Activated CD4-positive, alpha-beta T cell treated with anti-CD3 and anti-CD28 coated beads, Interleukin-10, Interleukin-2, amounts not matched to agents 100 ng/mL and 50 ng/mL, durations not matched to agents 16 hours and 8 hours (primary cell): ENCODE measurements at regions not wholly inside any gene's neighbourhood (a gene's known extent, or its start where the extent isn't known, plus 50 kb on each side); places are given as distances from the start of the nearest gene placed in this dataset.
"Not testable (repeated sequence)": the region's sequence is repeated elsewhere in the genome, so short reads cannot be mapped to it uniquely, and the experiment has no call there.

Experiments
- DNase-seq: peaks from one replicate; pipeline ENCODE4 v3.0.0-alpha.2; 2020

DNA sequence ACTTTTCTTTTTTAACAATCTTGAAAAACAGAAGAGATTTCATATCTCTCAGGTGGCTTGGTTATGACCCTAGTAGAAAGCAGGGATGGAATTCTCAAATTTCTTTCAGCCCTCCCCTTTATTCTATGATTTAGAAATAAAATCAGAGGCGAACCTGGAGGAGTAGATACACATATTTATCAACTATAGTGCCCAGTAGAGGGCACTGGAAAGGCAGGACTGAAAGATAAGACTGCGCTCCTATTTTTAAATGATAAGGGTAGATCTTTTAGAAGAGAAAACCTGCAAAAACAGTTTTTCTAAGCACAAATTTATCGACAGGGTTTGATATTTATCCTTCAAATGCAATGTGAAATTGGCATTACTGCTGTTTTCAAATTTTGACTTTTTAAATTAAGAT lies 1296.6 kb downstream of the EPHA7 start:
- DNase-seq: no peak

DNA sequence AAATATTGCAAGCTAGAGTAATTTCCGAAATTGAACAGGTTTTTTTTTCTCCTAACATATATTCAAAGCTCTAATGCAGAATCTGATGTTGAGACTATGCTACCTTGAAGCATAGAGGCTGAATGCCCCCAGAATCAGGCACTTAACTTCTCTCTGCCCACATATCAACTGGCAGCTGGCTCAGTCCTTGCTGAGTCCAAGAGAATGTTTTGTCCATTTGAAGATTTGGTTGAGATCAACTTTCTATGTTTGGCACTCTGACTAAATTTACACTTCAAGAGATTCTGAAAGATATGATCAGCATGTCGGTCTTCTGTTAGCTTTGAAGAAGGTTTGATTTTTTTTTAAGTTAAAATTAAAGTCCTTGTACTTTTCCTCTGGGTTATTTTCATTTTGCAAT lies 1298.1 kb downstream of the EPHA7 start:
- no peak for DNase-seq

DNA sequence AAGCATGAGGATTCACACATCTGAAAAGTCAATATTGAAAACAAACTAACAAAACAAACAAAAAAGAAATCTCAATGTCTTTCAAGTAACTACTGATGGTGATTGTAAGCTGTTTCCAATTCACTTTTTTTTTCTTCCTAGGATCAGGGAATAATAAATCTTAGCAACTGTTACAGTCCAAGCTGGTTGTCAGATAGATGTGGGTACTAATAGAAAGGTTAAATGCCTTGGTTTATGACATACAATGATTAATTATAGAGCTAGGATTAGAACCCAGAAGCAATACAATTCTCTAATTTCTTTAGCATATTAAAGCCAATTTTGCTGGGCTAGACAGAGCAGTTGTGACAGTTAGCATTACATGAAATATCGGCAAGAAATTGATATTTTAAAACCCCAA lies 1301.6 kb downstream of the EPHA7 start:
- no peak for DNase-seq

DNA sequence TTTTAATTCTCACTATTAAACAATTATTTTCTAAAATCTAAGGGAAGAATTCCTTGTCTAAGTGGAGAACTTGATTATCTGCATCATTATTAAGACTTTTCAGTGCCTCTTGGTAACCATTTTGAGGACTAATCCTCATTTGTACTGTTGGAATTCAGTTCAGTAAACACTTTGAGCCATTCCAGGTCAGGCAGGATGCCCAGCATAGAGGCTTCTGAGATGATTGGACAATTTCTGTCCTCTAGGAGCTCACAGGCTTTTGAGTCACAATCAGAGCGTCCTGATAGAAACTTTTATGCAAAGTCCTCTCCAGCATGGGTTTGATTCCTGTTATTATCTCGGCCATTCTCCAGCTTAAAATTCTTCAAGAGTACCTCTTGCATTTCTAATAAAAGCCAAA lies 1304.6 kb downstream of the EPHA7 start:
- DNase-seq: no peak

DNA sequence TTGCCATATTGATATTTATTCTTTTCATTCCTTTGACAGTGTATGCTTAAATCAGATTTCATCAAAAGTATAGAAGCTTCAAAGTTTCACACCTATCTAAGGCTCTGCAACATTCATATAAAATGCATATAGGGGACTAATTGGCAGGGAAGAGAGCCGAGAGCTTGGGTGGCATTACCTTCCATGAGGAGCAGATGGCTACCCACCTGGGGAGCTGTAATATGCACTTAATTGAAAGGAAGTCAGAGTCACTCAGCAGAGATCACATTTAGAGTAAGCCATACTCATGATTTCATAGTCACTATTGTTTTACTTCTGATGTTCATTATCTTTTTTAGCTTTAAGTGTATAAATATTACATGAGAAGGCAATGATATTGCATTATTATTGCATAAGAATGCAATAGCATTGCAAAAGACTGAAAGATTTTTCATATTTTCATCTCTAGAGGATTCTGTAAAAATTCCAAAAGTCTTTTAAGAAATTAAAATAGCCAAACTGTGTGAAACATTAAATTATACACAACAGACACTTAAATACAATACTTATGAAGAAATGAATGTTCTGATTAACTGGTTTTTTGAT lies 1305.2 kb downstream of the EPHA7 start:
- DNase-seq: no peak

DNA sequence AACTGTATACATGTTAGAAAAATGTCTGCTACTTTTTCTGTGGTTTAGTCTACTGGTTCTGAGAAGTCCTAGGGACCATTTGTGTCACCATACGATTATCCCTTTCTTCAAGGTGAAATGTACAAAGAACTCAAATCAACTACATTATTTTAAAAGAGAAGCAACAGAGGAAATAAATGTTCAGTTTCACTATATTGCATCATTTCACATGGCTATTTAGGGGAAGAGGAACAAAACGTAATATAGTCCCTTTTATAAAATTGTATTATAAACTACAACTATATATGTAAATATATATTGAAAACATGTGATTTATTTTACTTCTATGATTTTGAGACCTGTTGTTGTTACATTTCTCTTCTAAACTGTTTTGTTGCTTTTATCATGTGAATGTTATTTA lies 1308.0 kb downstream of the EPHA7 start:
- no peak for DNase-seq

DNA sequence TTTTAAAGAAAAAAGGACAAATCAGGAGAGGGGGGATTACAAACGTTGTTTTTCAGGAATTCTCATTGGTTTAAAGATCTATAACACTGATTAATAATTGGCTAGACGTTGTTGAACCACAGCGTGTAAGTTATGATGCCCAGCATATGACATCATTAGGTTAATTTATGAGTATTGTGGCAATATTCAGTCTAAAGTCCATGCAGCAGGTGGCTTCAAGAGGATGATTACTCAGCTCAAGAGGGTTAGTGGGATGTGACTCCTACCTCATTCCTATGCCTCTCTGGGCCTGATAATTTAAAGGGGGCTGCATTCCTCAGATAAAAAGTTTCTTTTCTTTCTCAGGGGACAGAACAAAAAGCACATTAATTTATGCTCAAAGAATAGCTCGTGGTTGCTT lies 1309.0 kb downstream of the EPHA7 start:
- DNase-seq: no peak

DNA sequence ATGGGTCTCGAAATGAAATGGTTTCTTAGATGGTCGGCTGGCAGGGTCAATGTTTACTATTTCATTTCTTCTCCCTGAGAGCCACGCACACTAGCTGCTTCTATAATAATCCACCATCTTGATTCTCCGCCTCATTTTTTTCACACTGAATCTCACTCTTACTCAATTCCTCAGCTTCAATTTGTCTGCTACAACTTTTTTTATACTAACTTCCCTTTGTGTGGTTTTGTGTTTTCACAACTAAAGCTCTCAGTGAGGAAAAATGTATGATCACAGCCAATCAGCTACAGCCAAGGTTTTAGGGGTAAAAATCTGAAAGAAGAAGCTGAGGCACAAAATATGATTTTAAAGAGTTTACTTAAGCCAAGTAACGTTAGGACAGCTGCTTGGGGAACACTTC lies 1309.4 kb downstream of the EPHA7 start:
- DNase-seq: no peak

DNA sequence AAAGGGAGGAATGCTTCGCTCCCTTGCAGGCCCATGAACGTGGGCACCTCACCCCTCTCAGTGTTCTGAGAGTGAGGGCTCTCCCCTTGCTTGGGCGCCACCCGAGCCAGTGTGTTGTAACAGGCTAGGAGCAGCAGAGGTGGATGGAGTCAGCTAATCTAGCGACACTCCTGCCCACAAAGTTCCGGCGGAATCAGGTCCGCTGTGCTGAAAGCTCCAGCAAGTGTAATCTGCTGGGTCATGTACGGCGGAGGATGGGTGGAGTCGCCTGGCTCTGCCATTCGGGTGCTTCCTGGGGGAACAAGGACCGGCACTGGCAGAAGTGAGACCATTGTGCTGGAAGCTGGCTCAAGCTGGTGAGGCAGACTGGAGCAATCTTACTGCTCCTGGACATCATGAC lies 1310.1 kb downstream of the EPHA7 start:
- DNase-seq: no peak

DNA sequence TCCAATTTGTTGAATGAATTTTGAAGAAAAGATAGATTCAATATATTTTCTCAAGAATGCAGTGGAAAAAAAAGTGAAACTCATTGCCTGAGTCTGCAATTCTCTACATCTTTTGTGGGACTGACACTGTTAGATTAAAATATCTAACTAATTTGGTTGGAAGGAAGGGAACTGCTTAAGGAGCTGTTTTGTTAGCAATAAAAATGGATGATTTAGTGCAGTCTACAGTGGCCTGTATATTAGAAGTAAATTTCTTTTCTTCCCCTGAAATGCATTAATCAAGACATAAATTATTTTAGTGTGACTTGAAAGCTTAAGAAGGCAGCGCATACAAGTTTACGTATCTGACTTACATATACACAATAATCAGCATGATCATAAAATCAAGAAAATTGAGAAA lies 1332.6 kb downstream of the EPHA7 start:
- DNase-seq: no peak

DNA sequence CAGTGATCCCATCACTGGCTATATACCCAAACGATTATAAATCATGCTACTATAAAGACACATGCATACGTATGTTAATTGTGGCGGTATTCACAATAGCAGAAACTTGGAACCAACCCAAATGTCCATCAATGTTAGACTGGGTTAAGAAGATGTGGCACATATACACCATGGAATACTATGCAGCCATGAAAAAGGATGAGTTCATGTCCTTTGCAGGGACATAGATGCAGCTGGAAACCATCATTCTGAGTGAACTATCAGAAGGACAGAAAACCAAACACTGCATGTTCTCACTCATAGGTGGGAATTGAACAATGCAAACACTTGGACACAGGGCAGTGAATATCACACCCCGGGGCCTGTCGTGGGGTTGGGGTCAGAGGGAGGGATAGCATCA lies 1335.4 kb downstream of the EPHA7 start:
- not testable (repeated sequence) for DNase-seq

DNA sequence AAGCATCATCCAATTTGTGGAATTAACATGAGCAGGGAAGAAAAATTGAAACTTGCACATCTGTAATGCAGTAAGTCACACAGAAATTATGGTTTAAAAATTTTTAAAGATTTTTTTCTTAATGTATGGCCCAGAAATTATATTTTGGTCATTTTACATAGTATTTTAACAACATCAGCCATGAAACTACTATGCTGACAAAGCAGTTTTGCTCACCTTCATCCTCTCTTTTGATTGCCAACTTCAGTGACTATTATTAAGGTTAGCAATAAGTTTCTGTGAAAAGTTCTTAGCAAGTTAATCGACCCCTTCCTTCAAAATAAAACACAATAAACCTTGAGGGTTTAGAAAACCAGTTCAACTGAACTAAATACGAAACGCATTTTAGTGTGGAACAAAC lies 1347.0 kb downstream of the EPHA7 start:
- no peak for DNase-seq

DNA sequence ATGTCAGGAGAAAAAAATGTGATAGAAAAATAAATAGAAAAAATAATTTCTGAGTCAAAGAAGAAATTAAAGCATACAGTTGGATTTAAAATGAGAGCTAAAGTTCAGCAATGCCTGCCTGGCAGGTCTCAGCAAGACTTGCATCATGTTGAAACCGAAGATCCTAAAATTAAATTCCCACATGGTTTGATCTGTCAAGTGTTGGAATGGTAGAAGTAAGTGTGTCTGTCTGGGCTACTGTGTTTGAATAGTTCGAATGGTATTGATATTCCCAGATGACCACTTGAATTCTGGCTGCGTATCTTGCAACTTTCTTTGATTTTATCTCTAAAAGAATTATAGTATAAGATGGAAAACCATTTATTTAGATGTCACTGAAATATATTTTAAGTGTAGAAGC lies 1349.6 kb downstream of the EPHA7 start:
- no peak for DNase-seq

DNA sequence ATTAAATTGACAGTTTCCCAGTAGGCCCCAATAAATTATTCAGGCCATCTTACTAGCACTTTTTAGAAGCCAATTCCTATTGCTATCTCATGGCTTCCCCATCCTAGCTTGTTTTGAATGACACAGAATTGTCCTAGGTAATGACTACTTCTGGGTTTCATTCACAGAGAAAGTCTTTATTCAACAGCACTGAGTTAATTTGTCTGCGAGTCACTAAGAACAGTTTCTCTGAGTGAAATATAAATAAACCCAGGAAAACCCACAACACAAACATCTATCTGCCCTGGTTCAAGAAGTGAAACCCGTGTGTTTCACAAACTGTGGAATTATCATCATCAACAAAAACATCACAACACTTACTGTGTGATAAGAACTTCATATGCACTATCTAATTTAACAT lies 1366.8 kb downstream of the EPHA7 start:
- DNase-seq: no peak

DNA sequence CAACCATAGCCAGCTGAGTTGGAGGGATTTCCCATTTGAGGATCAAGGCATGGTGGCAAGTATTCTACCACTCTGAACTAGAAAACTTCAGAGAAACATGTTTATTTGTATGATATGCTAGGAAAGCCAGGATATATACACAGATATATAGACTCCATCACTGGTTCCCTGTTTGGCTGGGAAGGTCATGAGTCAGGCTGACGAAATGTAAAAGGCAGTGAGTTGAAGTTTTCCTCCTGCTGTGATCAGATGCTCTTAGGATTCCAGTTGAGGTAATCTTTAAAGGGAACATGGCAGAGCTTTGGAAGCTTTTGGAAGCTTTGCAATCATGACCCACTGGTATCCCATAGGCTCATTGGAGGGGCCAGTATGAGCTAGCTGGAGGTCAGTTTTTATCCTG lies 1369.1 kb downstream of the EPHA7 start:
- DNase-seq: no peak

DNA sequence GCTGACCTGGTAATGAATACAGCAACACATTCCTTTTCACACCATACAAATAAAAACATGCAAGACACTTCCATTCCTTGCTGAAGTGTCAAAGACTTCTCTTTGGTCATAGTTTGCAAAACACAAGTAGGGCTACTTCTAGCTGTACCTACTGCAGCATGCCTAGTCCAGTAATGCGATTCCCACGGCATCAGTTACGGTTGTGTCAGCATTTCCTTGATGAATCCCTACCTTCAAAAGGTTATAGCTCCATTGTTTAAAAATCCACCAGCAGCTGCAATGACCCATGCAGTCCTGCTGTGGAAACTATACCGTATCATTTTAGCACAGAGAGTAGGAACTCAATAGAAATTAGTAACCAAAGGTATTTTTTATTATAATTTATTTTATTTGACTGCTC lies 1371.5 kb downstream of the EPHA7 start:
- DNase-seq: no peak

DNA sequence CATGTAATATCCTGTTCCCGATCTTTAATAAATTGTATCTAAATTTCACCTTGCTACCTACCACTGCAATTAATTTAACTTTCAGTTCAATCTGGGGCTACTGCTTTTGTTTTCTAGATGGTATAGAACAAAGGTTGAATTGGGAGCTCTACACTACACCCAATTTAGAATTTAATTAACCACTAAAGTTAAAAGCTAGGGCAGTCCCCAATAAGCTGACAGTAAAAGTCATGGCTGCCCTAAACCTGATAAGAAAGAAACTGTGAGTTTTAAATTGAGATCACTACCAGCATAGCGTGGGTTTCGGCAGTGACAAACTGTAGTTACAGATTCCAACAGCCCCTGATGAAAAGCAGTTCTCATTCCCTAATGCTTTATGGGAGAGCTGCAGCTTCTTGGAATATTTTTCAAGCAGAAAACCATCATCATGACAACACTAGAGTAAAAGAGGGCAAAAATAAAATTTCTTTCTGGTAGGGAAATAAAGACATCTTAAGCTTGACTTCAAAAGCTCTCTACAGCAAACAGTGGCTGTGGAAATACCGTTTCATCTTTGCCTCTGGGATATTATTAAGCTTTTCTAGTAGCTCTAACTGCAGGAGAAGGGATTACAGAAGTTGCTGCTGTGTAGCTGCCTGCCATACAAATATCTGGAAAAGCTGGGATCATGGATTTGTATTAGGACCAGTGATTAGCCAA lies 1372.1 kb downstream of the EPHA7 start:
- no peak for DNase-seq

DNA sequence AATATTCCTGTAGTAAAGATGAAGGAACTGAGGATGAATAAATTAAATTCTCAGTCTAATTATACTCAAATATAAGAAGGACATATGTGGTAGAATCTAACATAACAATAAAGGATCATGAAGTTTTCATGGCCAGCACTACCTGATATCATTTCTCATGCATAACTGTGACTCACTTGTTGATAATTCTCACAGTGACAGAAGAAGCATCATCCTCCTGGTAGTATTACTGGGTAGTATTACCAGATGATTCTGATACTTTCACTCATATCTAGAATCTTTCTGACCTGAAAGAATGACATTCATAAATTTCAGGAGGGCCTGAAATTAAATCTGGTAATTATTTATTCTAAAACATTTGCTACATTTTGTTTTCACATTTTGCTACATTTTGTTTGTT lies 1375.0 kb downstream of the EPHA7 start:
- no peak for DNase-seq

DNA sequence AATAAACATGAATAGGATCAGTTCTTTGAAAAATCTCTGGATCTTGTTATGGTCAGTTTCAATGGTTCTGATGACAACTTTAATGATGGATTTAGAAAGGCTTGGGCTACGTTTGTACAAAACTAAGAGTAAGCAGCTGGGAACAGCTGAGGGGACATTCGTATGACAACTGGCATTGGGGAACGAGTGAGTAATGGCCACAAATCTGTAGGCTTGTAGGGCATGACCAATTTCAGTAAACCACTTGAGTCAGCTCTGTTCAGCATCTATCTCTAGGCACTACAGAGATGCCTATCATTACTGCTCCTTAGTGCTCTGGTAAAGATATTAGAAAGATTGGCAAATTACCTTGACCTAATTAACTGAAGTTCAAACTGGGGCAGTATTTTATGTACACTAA lies 1375.6 kb downstream of the EPHA7 start:
- DNase-seq: no peak

DNA sequence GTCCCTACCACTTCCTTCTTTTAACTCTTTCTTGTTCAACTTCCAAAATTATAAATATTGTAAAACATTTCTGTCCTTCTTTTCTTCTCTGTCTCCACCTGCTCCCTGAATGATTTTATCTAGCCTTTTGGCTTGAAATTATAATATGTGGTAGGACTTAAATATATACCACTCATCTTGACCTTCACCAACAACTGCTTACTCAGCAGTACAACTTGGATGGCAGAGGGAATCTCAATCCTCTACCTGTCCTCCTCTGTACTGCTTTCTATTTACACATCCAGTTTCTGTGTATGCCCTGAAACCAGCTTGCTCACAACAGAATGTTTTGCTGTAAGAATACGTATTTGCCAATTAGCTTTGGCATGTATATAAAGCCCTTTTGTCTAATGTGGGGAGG lies 1392.5 kb downstream of the EPHA7 start:
- DNase-seq: no peak

DNA sequence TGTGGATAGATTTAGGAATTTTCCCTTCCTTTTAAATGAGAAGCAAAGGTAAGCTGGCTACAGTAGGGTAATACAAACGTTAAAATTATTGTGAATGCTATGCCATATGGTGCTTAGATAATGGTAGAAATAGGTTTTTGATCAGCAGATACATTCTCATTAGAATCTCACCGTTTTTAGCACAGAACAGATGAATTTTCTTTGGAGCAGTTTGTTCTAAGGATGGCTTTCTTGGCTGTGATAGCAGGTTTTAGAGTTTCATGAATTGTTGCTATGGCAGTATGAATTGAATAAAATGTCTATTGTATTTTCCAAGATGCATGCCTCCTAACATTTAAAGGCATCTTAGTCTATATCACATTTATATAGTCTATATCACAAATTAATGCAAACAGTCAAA lies 1394.5 kb downstream of the EPHA7 start:
- no peak for DNase-seq

DNA sequence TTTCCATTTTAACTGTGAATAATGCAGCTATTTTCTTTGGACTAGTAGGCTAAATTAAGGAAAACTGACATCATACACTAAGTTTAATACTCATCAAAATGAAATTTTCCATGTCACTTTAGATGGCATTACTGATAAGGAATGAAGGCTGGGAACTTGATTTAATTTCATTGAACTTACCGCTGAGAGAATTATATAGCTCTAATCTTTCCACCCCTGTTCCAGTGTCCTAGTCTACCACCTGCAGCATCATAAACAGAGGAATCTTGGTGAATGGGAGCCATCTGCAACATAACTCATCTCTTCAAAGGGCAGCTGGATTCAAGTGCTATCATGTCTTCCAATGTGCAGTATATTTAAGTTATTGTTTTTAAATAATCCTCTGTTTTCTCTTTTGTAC lies 1395.2 kb downstream of the EPHA7 start:
- DNase-seq: no peak

DNA sequence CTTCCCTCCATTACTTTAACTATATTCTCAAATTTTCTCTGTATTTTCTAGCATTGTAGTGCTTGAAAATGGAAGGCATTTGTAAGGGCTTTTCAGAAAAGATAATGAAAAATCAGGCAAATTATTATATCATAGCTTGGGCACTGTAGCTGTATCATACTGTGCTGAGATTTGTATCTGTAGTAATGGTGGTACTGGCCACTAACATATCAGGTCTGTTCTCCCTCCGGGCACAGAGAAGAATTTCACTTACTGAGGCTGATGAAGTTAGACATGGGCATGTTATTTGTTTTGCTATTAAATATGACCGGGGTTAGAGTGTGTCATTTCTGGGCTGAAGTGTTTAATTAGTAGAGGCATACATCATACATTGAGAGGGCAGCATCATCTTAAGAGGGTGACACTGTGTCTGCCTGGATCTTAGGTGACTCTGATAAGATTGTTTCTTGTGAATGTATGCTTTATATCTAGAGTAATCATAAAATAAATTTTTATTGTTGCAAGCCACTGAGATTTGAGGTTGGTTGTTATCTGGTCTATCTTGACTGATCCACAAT lies 1395.9 kb downstream of the EPHA7 start:
- DNase-seq: no peak

DNA sequence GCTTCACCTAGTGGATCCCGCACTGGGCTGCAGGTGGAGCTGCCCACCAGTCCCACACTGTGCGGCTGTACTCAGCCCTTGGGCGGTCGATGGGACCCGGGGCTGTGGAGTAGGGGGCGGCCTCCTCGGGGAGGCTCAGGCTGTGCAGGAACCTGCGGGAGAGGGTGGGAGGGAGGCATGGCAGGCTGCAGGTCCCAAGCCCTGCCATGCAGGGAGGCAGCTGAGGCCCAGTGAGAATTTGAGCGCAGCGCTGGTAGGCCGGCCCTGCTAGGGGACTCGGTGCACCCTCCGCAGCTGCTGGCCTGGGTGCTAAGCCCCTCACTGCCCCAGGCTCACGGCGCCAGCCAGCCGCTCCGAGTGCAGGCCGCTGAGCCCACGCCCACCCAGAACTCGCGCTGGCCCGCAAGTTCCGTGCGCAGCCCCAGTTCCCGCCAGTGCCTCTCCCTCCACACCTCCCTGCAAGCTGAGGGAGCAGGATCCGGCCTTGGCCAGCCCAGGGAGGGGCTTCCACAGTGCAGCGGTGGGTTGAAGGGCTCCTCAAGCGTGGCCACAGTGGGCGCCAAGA lies 1407.6 kb downstream of the EPHA7 start:
- no peak for DNase-seq
